GM12878 (cell line): ENCODE measurements at regions not wholly inside any gene's neighbourhood (a gene's known extent, or its start where the extent isn't known, plus 50 kb on each side); places are given as distances from the start of the nearest gene placed in this dataset.

Experiments used
- ATAC-seq: fragments of 200-7000 bp; cut with Tn5 transposase; 3 replicates; pipeline ENCODE4 v1.9.1; 2020; ENCODE audit warnings: mild to moderate bottlenecking, moderate library complexity
- BruUV-seq: library from RNA; stranded (reverse); fragments of 400-500 nt; replicated peaks from 2 replicates; lab custom pipeline; 2021; lab: Mats Ljungman, UMichigan
- CTCF ChIA-PET: fragments of 300-600 bp; sonication (Branson Sonifier 250); formaldehyde crosslinking; extraction: SDS; loops from one replicate; lab custom pipeline; 2021; ENCODE audit warnings: inconsistent platforms; lab: Yijun Ruan, JAX
- POLR2A ChIA-PET: fragments of 350-600 bp; formaldehyde crosslinking; extraction: SDS; loops from one replicate; lab custom pipeline; 2021; ENCODE audit warnings: inconsistent platforms; lab: Charles Lee
- RAD21 ChIA-PET: fragments of 300-600 bp; sonication (Branson Sonifier 250); formaldehyde crosslinking; loops from one replicate; lab custom pipeline; 2023; ENCODE audit warnings: antibody characterized with exemption; ENCODE audit not compliant: unreplicated experiment; lab: Charles Lee
- SMC1A ChIA-PET: fragments of 300-600 bp; sonication (Branson Sonifier 250); formaldehyde crosslinking; loops from one replicate; lab custom pipeline; 2023; ENCODE audit not compliant: unreplicated experiment, uncharacterized antibody; lab: Charles Lee
- DNase-seq: peaks from one replicate; pipeline ENCODE4 v3.0.0-alpha.2; 2011; ENCODE audit warnings: low read depth, low spot score
- FAIRE-seq: peaks from 3 replicates; lab custom pipeline; 2011; peaks lifted over from hg19 to GRCh38; lab: Jason Lieb, UNC
- H2AFZ ChIP-seq: 2 replicates; pipeline ENCODE4 v1.6.0; 2011; ENCODE audit warnings: low read depth, low read length, control low read depth; ENCODE audit not compliant: control insufficient read depth
- H3K27ac ChIP-seq: 2 replicates; pipeline ENCODE4 v1.5.1; 2011; ENCODE audit warnings: control low read depth; ENCODE audit not compliant: control insufficient read depth, insufficient read depth
- H3K27me3 ChIP-seq, 2 experiments: replicated peaks in 1 of 2; 2 replicates each; pipeline versions ENCODE4 v1.6.0 to v1.6.1; 2011; ENCODE audit warnings: low read length in 1 of 2; ENCODE audit not compliant: control insufficient read depth in 2 of 2, insufficient read depth in 2 of 2
- H3K36me3 ChIP-seq, 2 experiments: 2 replicates each; pipeline ENCODE4 v1.5.1; 2011; ENCODE audit warnings: low read length in 1 of 2; ENCODE audit not compliant: control insufficient read depth in 2 of 2, insufficient read depth in 2 of 2
- H3K4me1 ChIP-seq: 2 replicates; pipeline ENCODE4 v1.6.1; 2011; ENCODE audit warnings: mild to moderate bottlenecking, low read length, moderate library complexity, mixed read lengths; ENCODE audit not compliant: control insufficient read depth, insufficient read depth
- H3K4me2 ChIP-seq: 2 replicates; pipeline ENCODE4 v1.6.0; 2011; ENCODE audit warnings: control low read depth; ENCODE audit not compliant: control insufficient read depth, insufficient read depth
- H3K4me3 ChIP-seq: fragments of 200-600 bp; sonication (generic); 2 replicates; pipeline ENCODE4 v1.5.1; 2016
- H3K79me2 ChIP-seq: 2 replicates; pipeline ENCODE4 v1.6.0; 2011; ENCODE audit warnings: low read length; ENCODE audit not compliant: control insufficient read depth, insufficient read depth
- H3K9ac ChIP-seq: 2 replicates; pipeline ENCODE4 v1.8.0; 2011; ENCODE audit warnings: low read length, control low read depth, mixed read lengths; ENCODE audit not compliant: control insufficient read depth, insufficient read depth
- H3K9me3 ChIP-seq: replicated peaks from 3 replicates; pipeline ENCODE4 v1.5.1; 2011; ENCODE audit warnings: mild to moderate bottlenecking, low read length; ENCODE audit not compliant: control insufficient read depth, insufficient read depth
- H4K20me1 ChIP-seq: 2 replicates; pipeline ENCODE4 v1.6.0; 2011; ENCODE audit not compliant: control insufficient read depth, insufficient read depth
- ATF7 ChIP-seq: fragments of 450-650 bp; IDR thresholded peaks from 2 replicates; pipeline ENCODE4 v1.6.1; 2016; ENCODE audit warnings: low read depth, mild to moderate bottlenecking
- CEBPB ChIP-seq, 2 experiments: fragments of 150-350 bp in 1 of 2; IDR thresholded peaks; 2 replicates each; pipeline ENCODE4 v1.6.1; 2012 to 2014; ENCODE audit warnings: low read depth in 2 of 2, low read length in 2 of 2, borderline replicate concordance in 1 of 2, inconsistent platforms in 1 of 2
- CHD1 ChIP-seq: IDR thresholded peaks from 2 replicates; pipeline ENCODE4 v1.6.1; 2012; ENCODE audit warnings: low read depth, low read length, improper control_type of control experiment
- CHD4 ChIP-seq: fragments of 200-600 bp; sonication (generic); IDR thresholded peaks from 2 replicates; pipeline ENCODE4 v1.6.1; 2016; ENCODE audit warnings: mild to moderate bottlenecking
- HCFC1 ChIP-seq: fragments of 150-350 bp; IDR thresholded peaks from 2 replicates; pipeline ENCODE4 v1.6.1; 2014; ENCODE audit warnings: low read length
- IKZF2 ChIP-seq, 2 experiments: fragments of 450-650 bp; IDR thresholded peaks; 2 replicates each; pipeline ENCODE4 v1.6.1; 2017; ENCODE audit warnings: mild to moderate bottlenecking in 2 of 2, moderate library complexity in 2 of 2
- RB1 ChIP-seq: fragments of 450-650 bp; formaldehyde crosslinking; IDR thresholded peaks from 2 replicates; pipeline ENCODE4 v1.6.1; 2017; ENCODE audit warnings: mild to moderate bottlenecking, borderline replicate concordance
- SMC3 ChIP-seq: IDR thresholded peaks from 2 replicates; pipeline ENCODE4 v1.6.1; 2011; ENCODE audit warnings: low read length, improper control_type of control experiment, borderline replicate concordance
- TARDBP ChIP-seq: IDR thresholded peaks from 2 replicates; pipeline ENCODE4 v1.6.1; 2016; ENCODE audit warnings: borderline replicate concordance
- WRNIP1 ChIP-seq: IDR thresholded peaks from 2 replicates; pipeline ENCODE4 v1.6.1; 2011; ENCODE audit warnings: low read depth, low read length, improper control_type of control experiment, borderline replicate concordance
- YY1 ChIP-seq: IDR thresholded peaks from 2 replicates; pipeline ENCODE4 v1.6.1; 2011; ENCODE audit warnings: low read depth, mild to moderate bottlenecking, low read length
- ZNF274 ChIP-seq: IDR thresholded peaks from one replicate; pipeline ENCODE4 v1.8.0; 2011; ENCODE audit not compliant: insufficient read length, insufficient read depth
- WGBS: methylation state at CpG from one replicate; pipeline ENCODE4 v1.1.6; 2016; ENCODE audit warnings: low lambda C conversion rate; ENCODE audit not compliant: insufficient replicate concordance, insufficient coverage; ENCODE audit errors: missing lambda C conversion rate; 5-methylcytosine and 5-hydroxymethylcytosine counted together
- in situ Hi-C: fragments of 300-500 bp; cut with MboI; formaldehyde crosslinking; loops from 9 replicates; pipeline ENCODE4 v1.14.3; 2018; ENCODE audit warnings: mixed read lengths
- intact Hi-C: fragments of 100-400 bp; cut with micrococcal nuclease; formaldehyde crosslinking; loops from one replicate; pipeline ENCODE4 v1.14.2; 2022; ENCODE audit not compliant: unreplicated experiment
- TF ChIP-seq, protein P1 (sequence below): IDR thresholded peaks from 2 replicates; pipeline ENCODE4 v1.6.1; 2012; ENCODE audit warnings: low read depth, low read length, improper control_type of control experiment

GRCh38 chr6:22647719-22648118 is 78.4 kb downstream of the HDGFL1 start:
- in situ Hi-C loops (no loop called here), intact Hi-C loops (no loop called here)
- H3K9me3 ChIP-seq = no peaks in the 10 kb centered on the region
- H3K79me2 ChIP-seq = no peaks in the 10 kb centered on the region
- no peaks in the 10 kb centered on the region for H3K4me1 ChIP-seq
- no peaks in the 10 kb centered on the region for H4K20me1 ChIP-seq
- ChIA-PET RAD21 (no interaction called here), SMC1A (interaction anchor here (0.7 to 1.6 kb wide), 5 partner anchors 9 to 40 kb away, joined by 3 to 6 read pairs (median 4); no protein-coding TSS in a partner anchor), POLR2A (interaction anchor here (0.6 kb wide), 1 partner anchor 218 kb away, joined by 4 read pairs; no protein-coding TSS in a partner anchor), CTCF (interaction anchor here (1.3 kb wide), 1 partner anchor 32 kb away, joined by 4 read pairs; no protein-coding TSS in a partner anchor)
- ATAC-seq = no peak
- TF ChIP-seq ATF7 (no peak), YY1 (no peak), IKZF2 (IDR thresholded peaks at IDR 0.05) (no peak), CHD4 (no peak), CHD1 (no peak), HCFC1 (no peak), CEBPB (IDR thresholded peaks at IDR 0.05; ENCODE audit: borderline replicate concordance in 1 of 2, low read depth in 2 of 2, low read length in 2 of 2) (no peak), TARDBP (no peak), WRNIP1 (no peak), RB1 (no peak), ZNF274 (no peak), SMC3 (no peak)
- TF ChIP-seq, protein P1, sequence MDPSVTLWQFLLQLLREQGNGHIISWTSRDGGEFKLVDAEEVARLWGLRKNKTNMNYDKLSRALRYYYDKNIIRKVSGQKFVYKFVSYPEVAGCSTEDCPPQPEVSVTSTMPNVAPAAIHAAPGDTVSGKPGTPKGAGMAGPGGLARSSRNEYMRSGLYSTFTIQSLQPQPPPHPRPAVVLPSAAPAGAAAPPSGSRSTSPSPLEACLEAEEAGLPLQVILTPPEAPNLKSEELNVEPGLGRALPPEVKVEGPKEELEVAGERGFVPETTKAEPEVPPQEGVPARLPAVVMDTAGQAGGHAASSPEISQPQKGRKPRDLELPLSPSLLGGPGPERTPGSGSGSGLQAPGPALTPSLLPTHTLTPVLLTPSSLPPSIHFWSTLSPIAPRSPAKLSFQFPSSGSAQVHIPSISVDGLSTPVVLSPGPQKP = no peak
- BruUV-seq = no TSS peak
- no peaks in the 10 kb centered on the region for H3K27me3 ChIP-seq
- 65% methylated on average over 3 of the region's 3 CpGs for whole genome bisulfite sequencing
- H2AFZ ChIP-seq = no peak overlapping the region
- no peak overlapping the region for H3K9ac ChIP-seq
- no peak for FAIRE-seq
- no peak overlapping the region for H3K27ac ChIP-seq
- H3K36me3 ChIP-seq = no peaks in the 10 kb centered on the region
- DNase-seq = no peak
- no peak overlapping the region for H3K4me3 ChIP-seq
- no peak overlapping the region for H3K4me2 ChIP-seq
